GM19372 (cell line): ENCODE measurements at regions not wholly inside any gene's neighbourhood (a gene's known extent, or its start where the extent isn't known, plus 50 kb on each side); places are given as distances from the start of the nearest gene placed in this dataset.

ENCODE experiments used
- ATAC-seq: cut with Tn5 transposase; IDR thresholded peaks from one replicate; pipeline ENCODE4 v1.9.1; 2021; ENCODE audit warnings: mild to moderate bottlenecking, low read depth, moderate library complexity; ENCODE audit not compliant: unreplicated experiment

GRCh38 chr21:19547951-19548840 lies 1144.6 kb upstream of the TMPRSS15 start:
- no peak for ATAC-seq

DNA sequence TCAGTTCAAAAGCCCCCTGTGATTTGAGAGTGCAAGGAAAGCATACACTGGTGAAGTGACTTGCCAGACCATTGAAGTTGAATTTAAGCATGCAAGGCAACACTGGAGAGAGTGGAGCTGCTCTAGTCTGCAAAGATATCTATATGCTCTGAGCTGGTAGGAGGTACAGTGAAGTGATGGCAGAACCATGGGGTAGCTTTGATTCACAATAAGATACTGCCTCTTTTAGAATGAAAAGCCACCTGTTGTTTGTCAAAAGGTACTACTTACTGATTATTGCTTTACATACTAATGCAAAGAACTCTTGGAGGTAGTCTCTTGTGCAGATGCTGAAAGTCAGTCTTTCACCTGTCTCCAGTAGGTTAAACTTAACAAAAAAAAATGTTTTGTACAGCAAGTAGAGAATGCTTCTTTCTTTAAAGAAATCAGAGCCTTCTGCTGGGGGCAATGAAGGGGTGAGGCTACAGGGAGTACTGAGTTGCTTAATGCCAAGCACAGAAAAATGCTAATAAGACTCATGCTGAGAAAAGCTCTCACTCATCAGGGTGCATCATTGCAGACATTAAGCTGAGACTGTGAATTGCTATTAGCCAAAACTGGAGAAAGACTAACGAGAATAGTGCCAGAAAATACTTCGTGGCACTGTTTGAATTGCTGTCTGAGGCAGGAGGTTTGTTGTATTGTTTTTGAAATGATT lies 1150.5 kb upstream of the TMPRSS15 start:
- ATAC-seq, result no peak

DNA sequence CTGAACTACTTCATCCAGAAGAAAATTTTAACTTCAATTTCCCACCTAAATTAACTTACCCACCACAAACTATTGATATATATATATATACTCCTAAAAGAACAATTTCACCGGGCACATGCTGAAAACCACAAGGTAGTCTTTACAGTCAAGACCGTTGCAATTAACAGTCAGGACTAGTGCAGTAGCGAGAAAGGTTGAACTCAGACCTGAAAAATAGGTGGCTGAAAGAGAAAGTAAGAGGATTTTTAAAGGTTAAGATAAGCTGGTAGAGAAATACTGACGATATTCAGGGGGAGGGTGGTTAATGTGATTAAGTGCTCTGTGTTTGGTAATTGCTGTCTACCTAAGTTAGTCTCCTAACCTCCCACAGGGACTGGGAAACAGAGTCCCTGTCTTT lies 1153.5 kb upstream of the TMPRSS15 start:
- ATAC-seq, result no peak

GRCh38 chr21:19557488-19557887 lies 1153.9 kb upstream of the TMPRSS15 start:
- no peak for ATAC-seq

DNA sequence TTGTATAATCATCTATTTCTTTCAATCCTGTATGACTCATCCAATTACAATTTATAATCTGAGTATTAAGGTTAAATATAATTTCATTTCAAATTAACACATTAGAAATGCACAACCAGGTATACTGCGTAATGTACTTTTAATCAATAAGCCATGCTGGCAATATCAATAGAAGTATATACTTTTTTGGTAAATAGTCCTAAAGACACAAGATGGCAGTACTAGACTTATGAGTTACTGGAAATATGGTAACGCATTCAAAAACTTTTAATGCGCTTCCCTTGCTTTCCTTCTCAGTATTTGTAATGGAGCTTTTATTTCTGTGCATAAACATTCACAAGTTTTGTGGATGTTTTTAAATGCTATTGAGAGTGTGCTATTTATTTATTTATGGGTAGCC lies 1162.0 kb upstream of the TMPRSS15 start:
- ATAC-seq, result no peak

GRCh38 chr21:19566975-19567374 lies 1163.4 kb upstream of the TMPRSS15 start:
- ATAC-seq, result no peak

DNA sequence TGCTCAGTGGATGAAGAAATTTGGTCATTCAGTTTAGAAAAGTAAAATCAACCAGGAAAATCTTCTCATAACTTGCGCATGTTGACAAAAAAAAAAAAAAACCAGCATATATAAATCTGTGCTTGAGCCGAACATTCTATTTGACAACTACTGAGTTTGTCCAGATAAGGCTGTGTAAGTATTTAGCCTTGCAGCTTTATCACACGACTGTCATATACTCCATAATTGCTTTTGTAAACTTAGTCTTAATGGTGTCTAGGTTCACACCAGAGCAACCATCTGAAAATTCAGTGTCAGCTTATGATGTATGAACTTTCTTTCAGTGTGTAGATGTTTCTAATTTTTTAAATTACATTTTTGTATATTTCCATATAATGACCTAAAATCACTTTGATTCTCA lies 1173.8 kb upstream of the TMPRSS15 start:
- no peak for ATAC-seq

GRCh38 chr21:19590044-19590443 lies 1186.5 kb upstream of the TMPRSS15 start:
- no peak for ATAC-seq

DNA sequence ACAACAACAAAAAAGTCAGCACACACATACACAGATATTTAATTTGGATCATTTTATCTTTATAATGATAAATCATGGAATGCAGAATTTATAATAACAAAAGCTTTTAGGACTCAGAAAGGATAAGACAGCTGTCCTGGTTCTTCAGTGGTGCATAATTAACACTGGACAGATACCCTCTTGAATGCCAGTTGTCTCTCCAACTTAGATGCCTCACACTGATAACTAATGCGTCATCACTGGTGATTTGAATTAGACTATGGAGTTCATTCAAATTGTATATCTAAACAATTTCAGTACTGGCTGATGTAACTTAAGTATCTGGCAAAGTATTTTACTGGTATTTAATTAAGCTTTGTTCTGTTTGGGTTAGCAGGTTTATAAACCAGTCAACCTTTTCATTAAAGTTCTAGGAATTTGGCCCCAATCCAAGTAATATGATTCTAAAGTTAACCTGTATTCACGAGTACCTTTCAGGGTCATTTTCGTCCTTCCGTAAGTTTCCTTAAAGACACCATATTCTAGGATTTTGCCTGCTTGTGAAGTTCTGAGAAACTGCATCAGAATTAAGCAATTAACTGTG lies 1199.5 kb upstream of the TMPRSS15 start:
- no peak for ATAC-seq

DNA sequence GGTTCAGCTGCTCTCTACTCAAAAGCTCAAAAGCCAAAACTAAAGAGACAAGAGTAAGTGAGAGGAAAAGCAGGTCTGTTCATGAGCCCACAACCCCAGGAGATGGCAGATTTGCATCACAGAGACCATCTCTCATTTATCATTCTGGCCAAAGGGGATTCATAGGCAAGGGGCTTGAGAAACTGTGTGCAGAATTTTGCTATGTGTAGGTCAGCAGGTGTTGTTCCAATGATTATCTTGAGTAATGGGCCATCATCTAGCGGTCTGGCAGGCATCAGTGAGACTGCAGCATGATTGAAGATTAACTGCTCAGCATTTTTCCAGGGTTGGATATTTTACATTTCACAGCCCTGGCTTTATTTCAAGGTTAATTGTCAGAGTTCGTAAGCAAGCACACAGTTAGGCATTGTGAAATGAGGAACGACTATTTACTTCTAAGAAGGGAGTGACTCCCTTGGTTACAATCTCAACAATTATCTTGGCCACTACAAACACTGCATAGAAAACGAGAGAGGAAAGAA lies 1204.6 kb upstream of the TMPRSS15 start:
- ATAC-seq, result no peak

DNA sequence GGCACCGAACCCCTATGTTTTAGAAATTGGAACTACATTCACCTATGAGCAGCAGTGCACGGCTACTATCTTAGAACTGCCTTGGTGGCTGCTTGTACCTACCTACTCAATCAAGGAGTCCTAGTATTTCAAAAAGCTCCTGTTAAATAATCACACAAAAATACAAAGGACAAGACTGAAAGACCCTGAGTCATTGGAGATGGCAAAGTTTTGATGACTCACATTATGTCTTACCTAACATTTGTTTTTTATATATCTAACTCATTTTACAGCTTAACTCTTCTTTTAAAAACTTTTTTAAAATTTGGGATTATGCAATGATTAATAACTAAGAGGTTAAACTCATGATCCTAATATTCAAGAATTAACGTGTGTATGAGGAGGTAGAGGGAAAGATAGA lies 1206.0 kb upstream of the TMPRSS15 start:
- no peak for ATAC-seq

- no peak for ATAC-seq
These were observed 1218.4 kb upstream of the TMPRSS15 start for GRCh38 chr21:19621837-19622496.

- no peak for ATAC-seq
These were observed 1237.4 kb upstream of the TMPRSS15 start for GRCh38 chr21:19640964-19641363.

GRCh38 chr21:19648391-19648790 lies 1244.8 kb upstream of the TMPRSS15 start:
- ATAC-seq, result no peak

GRCh38 chr21:19683492-19683891 lies 1279.9 kb upstream of the TMPRSS15 start:
- no peak for ATAC-seq

DNA sequence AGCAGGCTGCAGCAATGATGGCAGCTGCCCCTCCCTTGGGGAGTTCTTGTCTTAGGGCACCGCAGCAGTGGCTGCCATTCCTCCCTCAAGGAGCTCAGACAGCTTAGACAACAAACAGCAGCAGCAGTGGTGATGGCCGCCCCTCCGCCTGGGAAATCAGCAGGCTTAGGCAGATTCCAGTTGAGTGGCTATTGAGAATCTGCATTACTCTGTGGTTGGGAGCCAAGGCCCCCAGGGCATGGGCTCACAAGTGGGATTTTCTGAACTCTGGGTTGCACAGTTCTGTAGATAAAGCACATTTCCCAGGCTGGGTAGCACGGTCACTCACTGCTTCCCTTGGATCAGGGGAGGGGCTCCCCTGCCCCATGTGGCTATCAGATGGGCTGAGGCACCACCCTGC lies 1280.7 kb upstream of the TMPRSS15 start:
- no peak for ATAC-seq

DNA sequence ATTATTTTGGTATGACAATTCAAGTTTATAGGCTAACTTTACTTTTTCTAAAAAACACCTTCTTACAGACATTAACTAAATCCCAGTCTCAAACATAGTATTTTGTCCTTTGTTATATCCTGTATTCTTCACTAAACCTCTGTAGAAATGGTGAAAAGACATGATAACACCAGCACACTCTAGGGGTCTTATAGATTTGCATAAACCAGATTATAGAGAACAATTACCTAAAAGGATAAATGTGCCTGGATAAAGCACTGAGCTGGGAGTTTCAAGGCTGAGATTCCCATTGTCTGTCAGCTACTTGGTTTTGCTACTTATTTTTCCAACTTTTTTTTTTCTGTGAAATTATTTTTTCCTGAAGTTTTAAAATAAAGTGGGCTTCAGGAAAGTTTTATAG lies 1288.6 kb upstream of the TMPRSS15 start:
- no peak for ATAC-seq

DNA sequence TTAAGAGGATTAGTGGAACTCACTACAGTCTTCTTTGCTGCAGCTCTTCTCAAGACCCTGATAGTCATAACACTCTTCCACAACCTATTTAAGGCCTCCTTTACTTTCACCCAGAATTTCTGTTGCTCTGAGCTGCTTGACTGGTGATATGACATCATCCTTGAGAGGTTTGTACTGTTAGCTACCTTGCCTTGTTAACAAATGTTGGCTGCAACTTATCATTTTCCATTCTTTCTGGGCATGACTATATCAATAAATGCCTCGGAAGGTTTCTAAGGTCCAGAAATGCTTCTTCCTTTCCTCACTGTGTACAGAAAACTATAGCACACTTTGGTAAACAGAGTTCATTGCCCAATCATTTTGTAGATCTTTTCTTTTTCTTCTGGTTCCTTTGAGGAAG lies 1292.2 kb upstream of the TMPRSS15 start:
- ATAC-seq, result no peak

DNA sequence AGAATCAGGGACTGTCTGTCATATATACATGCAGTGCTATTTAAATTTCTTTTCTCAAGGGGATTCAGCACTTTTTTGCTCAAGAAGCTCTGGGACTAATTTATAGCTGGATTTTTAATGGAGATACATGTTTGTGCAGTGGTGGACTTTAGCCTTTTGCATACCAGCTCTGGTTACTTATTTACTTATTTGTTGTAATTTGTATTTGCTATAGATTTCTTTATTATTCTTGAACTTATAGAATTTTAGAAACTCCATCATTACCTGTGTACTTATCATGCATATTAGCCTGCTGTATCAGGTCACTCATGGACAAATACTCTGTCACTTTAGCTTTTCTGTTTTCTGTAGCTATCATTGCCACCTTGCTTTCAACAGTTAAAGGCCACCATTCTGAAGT lies 1296.9 kb upstream of the TMPRSS15 start:
- ATAC-seq, result no peak

DNA sequence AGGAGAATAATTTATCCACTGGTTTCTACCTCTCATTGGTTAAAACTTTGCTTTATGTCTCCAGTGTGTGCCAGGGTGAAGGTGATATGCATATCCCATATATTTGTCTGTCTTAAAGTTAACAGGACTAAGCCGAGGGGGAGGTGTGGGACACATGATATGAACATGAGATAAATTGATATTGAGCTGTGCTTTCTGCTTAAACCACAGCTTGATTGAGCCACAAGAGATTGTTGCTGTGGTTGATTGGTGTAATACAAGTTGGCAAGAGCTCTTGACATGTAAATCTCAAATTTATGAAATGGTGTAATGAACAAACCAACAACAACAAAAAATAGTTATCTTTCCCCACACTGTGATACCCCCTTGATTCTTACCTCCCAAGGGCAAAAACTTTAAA lies 1295.5 kb upstream of the NCAM2 start:
- no peak for ATAC-seq

DNA sequence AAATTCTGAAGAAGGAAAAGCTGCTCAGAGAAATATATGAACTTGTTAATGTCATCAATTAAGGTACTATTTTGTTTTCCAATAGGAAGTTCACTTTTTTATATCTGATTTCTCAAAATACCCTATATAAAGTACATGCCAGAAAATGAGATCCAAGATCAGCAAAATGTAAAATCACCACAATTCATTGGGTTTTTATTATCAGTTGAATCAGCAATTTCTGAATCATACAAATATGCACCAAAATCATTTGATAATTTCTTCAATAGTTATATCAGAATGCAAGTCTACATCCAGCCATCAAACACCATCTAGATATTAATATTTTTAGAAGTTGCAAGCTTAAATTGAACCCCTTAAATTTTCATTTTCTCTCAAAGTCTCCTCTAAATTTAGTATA lies 1293.4 kb upstream of the NCAM2 start:
- no peak for ATAC-seq
